ENCODE measurements at regions not wholly inside any gene's neighbourhood (a gene's known extent, or its start where the extent isn't known, plus 50 kb on each side); places are given as distances from the start of the nearest gene placed in this dataset.

GRCh38 chr15:70210076-70210475, 112.4 kb upstream of the TLE3 start:
- Histone ChIP-seq H3K36me3 (no peaks in the 10 kb centered on the region), H3K4me3 (no peak overlapping the region), H3K4me1 (peaks cover 0 to 6% (median 0%) of the 10 kb centered on the region in 4 donors), H3K27ac (no peak overlapping the region), H3K9me3 (no peaks in the 10 kb centered on the region), H3K27me3 (no peaks in the 10 kb centered on the region)
- WGBS, 5 donors: 83 to 91% (median 89%) methylated on average over 2 of the region's 2 CpGs
- DNase-seq: no peak
- intact Hi-C loops (cut with DNase I; ENCODE audit: low total_unique reads): no loop called here
- TF ChIP-seq, protein P1, sequence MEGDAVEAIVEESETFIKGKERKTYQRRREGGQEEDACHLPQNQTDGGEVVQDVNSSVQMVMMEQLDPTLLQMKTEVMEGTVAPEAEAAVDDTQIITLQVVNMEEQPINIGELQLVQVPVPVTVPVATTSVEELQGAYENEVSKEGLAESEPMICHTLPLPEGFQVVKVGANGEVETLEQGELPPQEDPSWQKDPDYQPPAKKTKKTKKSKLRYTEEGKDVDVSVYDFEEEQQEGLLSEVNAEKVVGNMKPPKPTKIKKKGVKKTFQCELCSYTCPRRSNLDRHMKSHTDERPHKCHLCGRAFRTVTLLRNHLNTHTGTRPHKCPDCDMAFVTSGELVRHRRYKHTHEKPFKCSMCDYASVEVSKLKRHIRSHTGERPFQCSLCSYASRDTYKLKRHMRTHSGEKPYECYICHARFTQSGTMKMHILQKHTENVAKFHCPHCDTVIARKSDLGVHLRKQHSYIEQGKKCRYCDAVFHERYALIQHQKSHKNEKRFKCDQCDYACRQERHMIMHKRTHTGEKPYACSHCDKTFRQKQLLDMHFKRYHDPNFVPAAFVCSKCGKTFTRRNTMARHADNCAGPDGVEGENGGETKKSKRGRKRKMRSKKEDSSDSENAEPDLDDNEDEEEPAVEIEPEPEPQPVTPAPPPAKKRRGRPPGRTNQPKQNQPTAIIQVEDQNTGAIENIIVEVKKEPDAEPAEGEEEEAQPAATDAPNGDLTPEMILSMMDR (IDR thresholded peaks at IDR 0.05): no peak
- no peak for TF ChIP-seq EP300 (IDR thresholded peaks at IDR 0.05)
- no peak for TF ChIP-seq POLR2A (IDR thresholded peaks at IDR 0.05)
- no peak for TF ChIP-seq POLR2AphosphoS5 (IDR thresholded peaks at IDR 0.05)

DNA sequence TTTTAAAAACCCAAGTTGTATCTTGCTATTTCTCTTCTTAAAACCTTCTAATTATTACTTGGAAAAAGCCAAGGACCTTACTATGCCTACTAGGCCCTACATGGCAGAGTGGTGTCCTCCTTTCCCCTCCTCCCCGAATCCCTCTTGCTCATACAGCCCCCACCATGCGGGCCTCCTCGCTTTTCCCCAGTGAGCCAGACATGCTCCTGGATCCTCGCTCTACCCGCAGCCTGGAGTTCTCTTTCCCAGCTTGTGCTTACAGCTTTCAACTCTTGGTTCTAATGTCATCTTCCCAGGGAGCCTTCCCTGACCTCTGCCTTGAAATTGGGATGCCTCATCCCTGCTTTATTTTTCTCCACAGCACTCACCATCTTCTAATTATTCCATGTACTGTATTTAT, 111.8 kb upstream of the TLE3 start:
- no peak overlapping the region for H3K4me3 ChIP-seq
- intact Hi-C loops (cut with DNase I; ENCODE audit: low total_unique reads): no loop called here
- H3K4me1 ChIP-seq: peaks cover 0 to 6% (median 0%) of the 10 kb centered on the region in 4 donors
- no peaks in the 10 kb centered on the region for H3K9me3 ChIP-seq
- H3K27ac ChIP-seq: no peak overlapping the region
- TF ChIP-seq POLR2AphosphoS5 (IDR thresholded peaks at IDR 0.05) (no peak), EP300 (IDR thresholded peaks at IDR 0.05) (no peak), POLR2A (IDR thresholded peaks at IDR 0.05) (no peak)
- TF ChIP-seq, protein P1 (IDR thresholded peaks at IDR 0.05): no peak
- no peaks in the 10 kb centered on the region for H3K36me3 ChIP-seq
- no peak for DNase-seq
- H3K27me3 ChIP-seq: no peaks in the 10 kb centered on the region
- WGBS, 5 donors: 91 to 96% (median 95%) methylated on average over 5 of the region's 5 CpGs

DNA sequence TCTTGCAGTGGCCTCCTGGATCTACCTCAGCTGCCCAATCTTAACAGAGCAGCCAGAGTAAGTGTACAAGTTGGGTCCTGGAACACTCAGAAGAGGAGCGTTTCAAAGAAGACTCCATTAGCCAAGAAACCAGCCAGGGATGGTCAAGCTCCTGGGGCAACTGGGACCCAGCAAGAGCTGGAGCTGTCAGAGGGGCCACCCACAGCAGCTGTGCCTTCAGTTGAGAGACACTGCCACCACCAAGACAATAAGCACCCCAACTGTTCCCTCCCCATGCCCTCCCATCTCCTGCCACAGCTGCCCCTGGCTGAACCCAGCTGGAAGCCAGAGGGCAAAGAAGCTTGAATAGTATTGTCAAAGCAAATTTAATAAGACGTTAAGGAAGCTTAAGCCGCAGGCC, 110.6 kb upstream of the TLE3 start:
- Histone ChIP-seq H3K36me3 (no peaks in the 10 kb centered on the region), H3K4me3 (no peak overlapping the region), H3K27me3 (no peaks in the 10 kb centered on the region), H3K27ac (no peak overlapping the region), H3K9me3 (no peaks in the 10 kb centered on the region), H3K4me1 (peaks cover 0 to 6% (median 0%) of the 10 kb centered on the region in 4 donors)
- DNase-seq: no peak
- TF ChIP-seq, protein P1 (IDR thresholded peaks at IDR 0.05): no peak
- intact Hi-C loops (cut with DNase I; ENCODE audit: low total_unique reads): no loop called here
- 84 to 96% (median 94%) methylated on average over 3 of the region's 3 CpGs for WGBS, 5 donors

- no peak overlapping the region for H3K4me3 ChIP-seq
- H3K27me3 ChIP-seq: no peaks in the 10 kb centered on the region
- no peak for DNase-seq
- no peaks in the 10 kb centered on the region for H3K36me3 ChIP-seq
- WGBS, 5 donors: 65 to 85% (median 74%) methylated on average over 5 of the region's 5 CpGs
- no peaks in the 10 kb centered on the region for H3K9me3 ChIP-seq
- no peak overlapping the region for H3K27ac ChIP-seq
- H3K4me1 ChIP-seq: no peaks in the 10 kb centered on the region
- TF ChIP-seq POLR2AphosphoS5 (IDR thresholded peaks at IDR 0.05) (no peak), POLR2A (IDR thresholded peaks at IDR 0.05) (no peak), EP300 (IDR thresholded peaks at IDR 0.05) (no peak)
- TF ChIP-seq, protein P1 (IDR thresholded peaks at IDR 0.05): no peak
- intact Hi-C loops (cut with DNase I; ENCODE audit: low total_unique reads): no loop called here
Observed at GRCh38 chr15:70206668-70207067, 109.0 kb upstream of the TLE3 start.

Measured in stomach (tissue), 8 donors.